ENCODE measurements at regions not wholly inside any gene's neighbourhood (a gene's known extent, or its start where the extent isn't known, plus 50 kb on each side); places are given as distances from the start of the nearest gene placed in this dataset.

- TF ChIP-seq CTCF (IDR thresholded peaks at IDR 0.05 in 8 of 11, conservative IDR thresholded peaks at IDR 0.05 in 3 of 11) (no peak), POLR2AphosphoS5 (IDR thresholded peaks at IDR 0.05) (no peak), POLR2A (IDR thresholded peaks at IDR 0.05) (no peak)
Measured at GRCh38 chr3:117047951-117048705, 338.5 kb downstream of the TUSC7 start.

Data from spleen (tissue), 7 donors.